ENCODE measurements at regions not wholly inside any gene's neighbourhood (a gene's known extent, or its start where the extent isn't known, plus 50 kb on each side); places are given as distances from the start of the nearest gene placed in this dataset.

GRCh38 chr4:108567831-108568230 lies 52.5 kb upstream of the RPL34 start:
- Mint-ChIP-seq H3K27ac (no peak overlapping the region), H3K36me3 (no peaks in the 10 kb centered on the region), H3K4me1 (no peaks in the 10 kb centered on the region), H3K27me3 (peaks cover 13% of the 10 kb centered on the region), H3K4me3 (no peak overlapping the region), H3K9me3 (no peaks in the 10 kb centered on the region)
- ATAC-seq, result no peak

DNA sequence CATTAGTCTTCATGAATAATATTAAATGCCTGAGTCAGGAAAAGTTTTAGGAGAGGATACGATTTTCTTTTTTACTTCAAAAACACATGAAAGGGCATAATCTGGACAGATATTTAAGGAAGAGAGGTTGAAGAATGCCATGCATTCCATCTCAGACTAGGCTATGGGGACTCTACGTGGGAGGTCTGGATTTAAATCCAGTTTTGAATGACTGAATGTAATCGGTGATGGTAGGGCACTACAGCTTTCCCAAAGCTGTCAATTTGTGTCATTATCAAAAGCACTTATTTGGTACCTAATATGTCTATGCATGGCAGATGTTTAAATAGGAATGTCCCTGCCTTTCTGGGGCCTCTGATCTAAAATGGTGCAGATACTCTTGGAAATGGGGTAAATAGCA lies 59.3 kb upstream of the RPL34 start:
- H3K27me3 Mint-ChIP-seq, result no peaks in the 10 kb centered on the region
- no peak overlapping the region for H3K27ac Mint-ChIP-seq
- no peaks in the 10 kb centered on the region for H3K36me3 Mint-ChIP-seq
- no peak for ATAC-seq
- H3K4me3 Mint-ChIP-seq, result no peak overlapping the region
- peaks cover 11% of the 10 kb centered on the region for H3K4me1 Mint-ChIP-seq
- H3K9me3 Mint-ChIP-seq, result no peaks in the 10 kb centered on the region

DNA sequence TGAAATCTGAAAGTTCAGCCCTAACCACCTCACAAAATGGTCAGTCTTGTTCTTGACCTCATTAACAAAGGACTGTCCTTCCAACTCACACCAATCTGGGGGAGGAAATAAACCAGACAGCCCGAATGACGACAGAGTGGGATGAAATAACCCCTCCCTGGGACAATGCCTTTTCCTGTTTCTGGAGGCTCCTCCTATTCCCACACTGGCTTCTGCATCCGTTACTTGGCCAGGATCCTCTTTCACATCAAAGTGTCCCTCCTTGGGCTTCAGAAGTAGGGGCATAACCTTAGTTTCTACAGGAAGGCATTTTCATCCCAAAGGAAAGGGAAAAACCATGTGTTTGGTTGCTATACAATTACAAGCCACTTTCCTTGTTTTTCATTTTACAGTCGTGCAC lies 59.8 kb upstream of the RPL34 start:
- Mint-ChIP-seq H3K9me3 (no peaks in the 10 kb centered on the region), H3K4me3 (no peak overlapping the region), H3K27me3 (peaks cover 4% of the 10 kb centered on the region), H3K4me1 (peaks cover 14% of the 10 kb centered on the region), H3K36me3 (no peaks in the 10 kb centered on the region), H3K27ac (no peak overlapping the region)
- ATAC-seq, result no peak

DNA sequence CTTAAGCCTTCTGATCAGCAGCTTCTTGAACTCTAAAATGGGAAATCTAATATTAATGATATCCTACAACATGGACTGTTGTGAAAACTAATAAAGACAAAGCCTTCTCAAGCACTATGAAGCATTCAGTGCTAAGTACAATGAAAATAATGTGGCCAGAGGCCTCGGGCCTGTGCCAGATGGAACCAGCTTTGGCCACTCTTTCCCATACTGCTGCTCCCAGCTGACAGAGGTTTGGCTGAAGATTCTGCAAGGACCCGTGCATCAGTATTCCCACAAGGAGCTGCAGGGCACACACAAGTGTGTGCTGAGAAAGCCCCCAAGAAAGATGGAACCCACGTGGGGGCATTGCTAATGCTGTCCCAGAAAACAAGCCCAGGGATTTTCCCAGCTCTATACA lies 60.5 kb upstream of the RPL34 start:
- ATAC-seq, result no peak
- Mint-ChIP-seq H3K4me1 (peaks cover 14% of the 10 kb centered on the region), H3K36me3 (no peaks in the 10 kb centered on the region), H3K27ac (no peak overlapping the region), H3K9me3 (no peaks in the 10 kb centered on the region), H3K27me3 (peaks cover 11% of the 10 kb centered on the region), H3K4me3 (no peak overlapping the region)

DNA sequence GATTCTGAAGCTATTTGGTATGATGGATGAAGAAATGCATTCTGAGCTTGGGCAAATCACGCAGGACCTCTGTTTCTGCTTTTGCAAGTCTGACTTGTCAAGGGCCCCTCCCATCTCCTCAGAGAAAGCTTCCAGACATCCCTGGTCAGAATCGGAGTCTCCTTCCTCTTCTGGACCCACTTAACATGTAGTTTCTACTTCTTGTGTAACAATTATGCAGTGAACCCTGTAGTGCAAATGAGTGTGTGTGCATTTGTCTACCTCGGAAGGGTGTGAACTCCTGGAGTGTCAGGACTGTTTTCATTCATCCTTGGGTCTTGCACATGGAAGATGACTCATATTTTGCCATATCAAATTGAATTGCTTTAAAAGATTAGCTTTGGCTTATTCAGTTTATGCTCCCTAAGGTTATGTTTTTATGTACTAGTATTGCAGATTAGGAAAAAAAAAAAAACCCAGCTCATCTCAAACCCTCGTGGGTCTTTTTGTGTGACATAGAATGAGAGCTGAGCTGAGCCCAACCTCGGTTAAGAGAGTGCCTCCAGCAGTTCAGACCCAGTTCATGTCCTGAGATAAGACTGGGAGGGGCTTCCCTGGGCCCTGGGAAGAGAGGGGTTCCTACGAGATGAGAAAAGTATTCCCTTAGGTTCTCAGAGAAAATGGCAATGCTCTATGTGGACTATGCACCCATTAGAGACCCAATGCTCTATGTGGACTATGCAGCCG lies 61.1 kb upstream of the RPL34 start:
- H3K27ac Mint-ChIP-seq, result no peak overlapping the region
- H3K27me3 Mint-ChIP-seq, result peaks cover 13% of the 10 kb centered on the region
- H3K4me1 Mint-ChIP-seq, result peaks cover 14% of the 10 kb centered on the region
- no peaks in the 10 kb centered on the region for H3K36me3 Mint-ChIP-seq
- no peaks in the 10 kb centered on the region for H3K9me3 Mint-ChIP-seq
- no peak for ATAC-seq
- no peak overlapping the region for H3K4me3 Mint-ChIP-seq

- peak; percentile 81 for ATAC-seq
- peaks cover 14% of the 10 kb centered on the region for H3K4me1 Mint-ChIP-seq
- H3K9me3 Mint-ChIP-seq, result peaks cover 3% of the 10 kb centered on the region
- H3K36me3 Mint-ChIP-seq, result no peaks in the 10 kb centered on the region
- H3K27ac Mint-ChIP-seq, result peak overlapping the region; percentile 45
- peak overlapping the region; percentile 10 for H3K4me3 Mint-ChIP-seq
- H3K27me3 Mint-ChIP-seq, result peaks cover 13% of the 10 kb centered on the region
Measured at GRCh38 chr4:108556588-108557200, 63.7 kb upstream of the RPL34 start.

- peaks cover 14% of the 10 kb centered on the region for H3K4me1 Mint-ChIP-seq
- peak overlapping the region; percentile 45 for H3K27ac Mint-ChIP-seq
- ATAC-seq, result no peak
- H3K4me3 Mint-ChIP-seq, result no peak overlapping the region
- no peaks in the 10 kb centered on the region for H3K36me3 Mint-ChIP-seq
- peaks cover 3% of the 10 kb centered on the region for H3K9me3 Mint-ChIP-seq
- peaks cover 13% of the 10 kb centered on the region for H3K27me3 Mint-ChIP-seq
Measured at GRCh38 chr4:108556166-108556565, 64.2 kb upstream of the RPL34 start.

DNA sequence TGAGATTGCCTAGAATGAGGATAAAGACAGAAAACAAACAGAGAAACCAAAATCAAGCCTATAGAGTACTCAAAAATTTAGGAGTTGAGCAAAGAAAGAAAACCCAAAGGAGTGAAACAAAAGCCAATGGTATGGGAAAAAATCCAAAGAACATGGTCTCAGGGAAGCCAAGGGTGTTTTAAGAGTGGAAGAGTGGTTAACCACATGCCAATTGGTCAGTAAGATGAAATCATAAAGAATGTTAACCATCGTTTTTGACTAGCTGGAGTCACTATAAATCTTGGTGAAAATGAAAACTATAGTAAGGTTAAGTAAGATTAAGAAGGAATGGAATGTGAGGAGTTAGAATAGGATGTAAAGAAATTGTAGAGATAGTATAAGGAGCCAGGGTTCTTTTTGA lies 64.7 kb upstream of the RPL34 start:
- no peak overlapping the region for H3K27ac Mint-ChIP-seq
- H3K4me1 Mint-ChIP-seq, result peaks cover 14% of the 10 kb centered on the region
- no peak for ATAC-seq
- no peaks in the 10 kb centered on the region for H3K36me3 Mint-ChIP-seq
- H3K9me3 Mint-ChIP-seq, result peaks cover 3% of the 10 kb centered on the region
- peaks cover 13% of the 10 kb centered on the region for H3K27me3 Mint-ChIP-seq
- H3K4me3 Mint-ChIP-seq, result no peak overlapping the region

- Mint-ChIP-seq H3K4me3 (no peak overlapping the region), H3K9me3 (peaks cover 24% of the 10 kb centered on the region), H3K36me3 (peaks cover 34% of the 10 kb centered on the region), H3K27ac (no peak overlapping the region), H3K4me1 (peaks cover 6% of the 10 kb centered on the region), H3K27me3 (no peaks in the 10 kb centered on the region)
- ATAC-seq, result no peak
Measured at GRCh38 chr4:108547682-108548081, 72.7 kb upstream of the RPL34 start.

GRCh38 chr4:108546728-108547127 lies 73.6 kb upstream of the RPL34 start:
- Mint-ChIP-seq H3K36me3 (peaks cover 39% of the 10 kb centered on the region), H3K9me3 (peaks cover 24% of the 10 kb centered on the region), H3K27me3 (no peaks in the 10 kb centered on the region), H3K4me1 (peaks cover 6% of the 10 kb centered on the region), H3K4me3 (no peak overlapping the region), H3K27ac (no peak overlapping the region)
- ATAC-seq, result no peak

- H3K4me1 Mint-ChIP-seq, result peaks cover 6% of the 10 kb centered on the region
- no peak for ATAC-seq
- H3K9me3 Mint-ChIP-seq, result peaks cover 18% of the 10 kb centered on the region
- H3K27ac Mint-ChIP-seq, result no peak overlapping the region
- no peaks in the 10 kb centered on the region for H3K27me3 Mint-ChIP-seq
- no peak overlapping the region for H3K4me3 Mint-ChIP-seq
- peaks cover 32% of the 10 kb centered on the region for H3K36me3 Mint-ChIP-seq
Measured at GRCh38 chr4:108544481-108544880, 75.9 kb upstream of the RPL34 start.

DNA sequence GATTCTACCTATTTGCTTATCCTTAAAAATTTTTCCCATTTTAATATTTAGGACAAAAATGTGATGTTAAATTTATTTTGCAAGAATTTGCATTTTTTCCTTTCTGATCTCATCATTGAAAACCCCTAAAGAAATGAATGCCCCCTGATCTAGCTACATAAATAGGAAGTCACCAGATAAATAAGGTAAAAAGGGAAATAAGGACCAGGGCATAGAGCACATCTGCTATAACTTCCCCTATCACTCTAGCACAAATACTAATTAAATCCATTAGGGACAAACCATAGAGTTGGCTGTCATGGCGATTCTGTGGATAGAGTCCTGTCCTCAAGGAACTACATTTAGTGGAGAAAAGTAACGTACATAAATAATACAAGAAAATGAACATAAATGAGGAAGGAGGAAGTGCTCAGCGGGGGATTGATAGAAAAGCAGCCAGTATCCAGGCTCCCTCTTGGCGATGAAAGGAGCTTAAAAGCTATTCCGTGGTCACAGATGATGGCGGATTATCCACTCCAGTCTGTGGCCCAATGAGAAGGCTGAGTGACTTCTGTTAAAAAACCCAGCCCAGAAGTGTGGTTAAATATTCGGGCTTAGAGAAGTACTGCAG lies 76.9 kb upstream of the RPL34 start:
- Mint-ChIP-seq H3K9me3 (peaks cover 13% of the 10 kb centered on the region), H3K27ac (no peak overlapping the region), H3K4me3 (no peak overlapping the region), H3K4me1 (peaks cover 6% of the 10 kb centered on the region), H3K27me3 (no peaks in the 10 kb centered on the region), H3K36me3 (peaks cover 23% of the 10 kb centered on the region)
- no peak for ATAC-seq

DNA sequence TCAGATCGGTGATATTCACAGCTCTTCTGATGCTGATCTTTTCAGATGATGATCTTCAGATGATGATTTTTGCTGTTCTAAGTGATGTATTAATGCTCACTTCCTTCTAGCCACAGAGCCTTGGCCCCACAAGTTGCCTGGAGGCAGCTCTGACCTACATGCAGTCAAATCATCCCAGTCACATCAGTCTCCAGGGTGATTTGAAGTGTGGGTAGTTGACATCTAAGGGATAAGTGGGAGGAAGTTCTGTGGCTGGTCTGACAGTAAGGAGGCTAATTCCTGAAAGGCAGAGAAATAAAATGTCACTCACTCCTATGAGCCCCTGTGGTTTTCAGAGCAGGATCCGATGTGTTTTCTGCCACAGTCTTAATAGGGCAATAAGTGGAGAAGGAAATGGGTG lies 79.8 kb upstream of the RPL34 start:
- Mint-ChIP-seq H3K4me1 (peaks cover 6% of the 10 kb centered on the region), H3K36me3 (peaks cover 13% of the 10 kb centered on the region), H3K27me3 (no peaks in the 10 kb centered on the region), H3K9me3 (peaks cover 3% of the 10 kb centered on the region), H3K4me3 (no peak overlapping the region), H3K27ac (no peak overlapping the region)
- peak; percentile 80 for ATAC-seq

GRCh38 chr4:108536577-108536976 lies 83.8 kb upstream of the RPL34 start:
- no peak overlapping the region for H3K27ac Mint-ChIP-seq
- peaks cover 21% of the 10 kb centered on the region for H3K27me3 Mint-ChIP-seq
- H3K4me1 Mint-ChIP-seq, result no peaks in the 10 kb centered on the region
- no peak overlapping the region for H3K4me3 Mint-ChIP-seq
- no peak for ATAC-seq
- no peaks in the 10 kb centered on the region for H3K9me3 Mint-ChIP-seq
- H3K36me3 Mint-ChIP-seq, result no peaks in the 10 kb centered on the region

- Mint-ChIP-seq H3K4me1 (no peaks in the 10 kb centered on the region), H3K36me3 (no peaks in the 10 kb centered on the region), H3K27me3 (peaks cover 23% of the 10 kb centered on the region), H3K9me3 (no peaks in the 10 kb centered on the region), H3K27ac (no peak overlapping the region), H3K4me3 (no peak overlapping the region)
- ATAC-seq, result no peak
Measured at GRCh38 chr4:108535757-108536156, 84.6 kb upstream of the RPL34 start.

- Mint-ChIP-seq H3K27me3 (peaks cover 23% of the 10 kb centered on the region), H3K36me3 (no peaks in the 10 kb centered on the region), H3K9me3 (no peaks in the 10 kb centered on the region), H3K4me3 (no peak overlapping the region), H3K27ac (no peak overlapping the region), H3K4me1 (no peaks in the 10 kb centered on the region)
- ATAC-seq, result no peak
Measured at GRCh38 chr4:108533876-108534275, 86.5 kb upstream of the RPL34 start.

Measured in stimulated activated memory B cell treated with anti-CD40 and anti-IgM and Interleukin-4, amounts not matched to agents 10 μg/mL and 1 μg/mL and 100 μg/mL, for 72 hours (primary cell).